Esophagus muscularis mucosa (tissue), 4 donors: ENCODE measurements at regions not wholly inside any gene's neighbourhood (a gene's known extent, or its start where the extent isn't known, plus 50 kb on each side); places are given as distances from the start of the nearest gene placed in this dataset.

Source experiments
- EP300 ChIP-seq: sonication (generic); formaldehyde crosslinking; IDR thresholded peaks from one replicate; pipeline ENCODE4 v1.6.1; 2017; ENCODE audit warnings: antibody characterized with exemption
- POLR2A ChIP-seq: fragments of 450-650 bp; IDR thresholded peaks from one replicate; pipeline ENCODE4 v1.6.1; 2017; ENCODE audit warnings: antibody characterized with exemption, moderate library complexity, mild to moderate bottlenecking, low read depth
- POLR2AphosphoS5 ChIP-seq, 2 donors: sonication (generic); formaldehyde crosslinking; IDR thresholded peaks; one replicate each; pipeline ENCODE4 v1.6.1; 2017; ENCODE audit warnings: antibody characterized with exemption in 2 of 2
- TF ChIP-seq, protein P1 (sequence below), 3 experiments: fragments of 200-600 bp in 2 of 3; fragments of 450-650 bp in 1 of 3; sonication (generic) in 2 of 3; IDR thresholded peaks; one replicate each; pipeline ENCODE4 v1.5.1; 2017 to 2019; ENCODE audit warnings: antibody characterized with exemption in 3 of 3, mild to moderate bottlenecking in 2 of 3, moderate library complexity in 1 of 3

DNA sequence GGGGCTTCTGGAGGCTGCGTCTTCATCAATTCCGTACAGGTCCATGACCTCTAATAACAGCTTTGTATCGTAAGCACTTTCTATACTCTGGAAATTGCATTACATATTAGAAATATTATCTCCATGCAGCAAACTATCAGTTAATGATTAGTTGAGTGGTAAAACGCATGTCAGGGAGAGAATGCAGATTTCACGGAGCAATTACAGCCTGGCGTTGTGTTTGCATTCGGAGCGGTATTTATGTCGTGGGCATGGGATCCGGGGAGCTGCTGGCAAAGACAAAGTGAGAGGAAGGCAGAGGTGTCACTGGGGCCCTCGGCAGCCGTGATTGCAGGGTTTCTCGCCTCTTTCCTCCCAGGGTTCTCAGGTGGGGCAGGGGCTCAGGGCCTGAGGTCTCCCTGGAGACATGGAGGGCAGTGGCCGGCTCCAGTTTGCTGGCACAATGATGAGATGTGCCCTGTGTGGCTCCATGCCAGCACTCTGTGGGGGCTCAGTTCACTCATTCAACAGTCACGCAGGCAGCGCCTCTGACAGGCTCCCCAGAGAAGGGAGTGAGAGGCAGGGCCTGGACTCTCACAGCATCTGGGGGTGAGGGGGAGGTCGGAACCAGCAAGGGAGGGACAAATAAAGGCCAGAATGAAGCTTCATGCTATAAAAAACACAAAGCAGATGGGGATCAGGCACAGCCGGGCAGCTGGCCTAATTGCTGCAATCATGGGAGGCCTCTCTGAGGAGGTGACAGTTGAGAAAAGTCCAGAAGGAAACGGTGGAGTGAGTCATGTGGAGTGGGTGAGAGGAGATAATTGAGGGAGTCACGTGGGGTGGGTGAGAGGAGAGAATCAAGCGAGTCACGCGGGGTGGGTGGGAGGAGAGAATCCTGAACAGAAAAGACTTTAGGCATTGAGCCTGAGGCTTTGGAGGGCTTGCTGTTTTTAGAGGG is 1002.7 kb downstream of the BRD1 start:
- TF ChIP-seq, protein P1, sequence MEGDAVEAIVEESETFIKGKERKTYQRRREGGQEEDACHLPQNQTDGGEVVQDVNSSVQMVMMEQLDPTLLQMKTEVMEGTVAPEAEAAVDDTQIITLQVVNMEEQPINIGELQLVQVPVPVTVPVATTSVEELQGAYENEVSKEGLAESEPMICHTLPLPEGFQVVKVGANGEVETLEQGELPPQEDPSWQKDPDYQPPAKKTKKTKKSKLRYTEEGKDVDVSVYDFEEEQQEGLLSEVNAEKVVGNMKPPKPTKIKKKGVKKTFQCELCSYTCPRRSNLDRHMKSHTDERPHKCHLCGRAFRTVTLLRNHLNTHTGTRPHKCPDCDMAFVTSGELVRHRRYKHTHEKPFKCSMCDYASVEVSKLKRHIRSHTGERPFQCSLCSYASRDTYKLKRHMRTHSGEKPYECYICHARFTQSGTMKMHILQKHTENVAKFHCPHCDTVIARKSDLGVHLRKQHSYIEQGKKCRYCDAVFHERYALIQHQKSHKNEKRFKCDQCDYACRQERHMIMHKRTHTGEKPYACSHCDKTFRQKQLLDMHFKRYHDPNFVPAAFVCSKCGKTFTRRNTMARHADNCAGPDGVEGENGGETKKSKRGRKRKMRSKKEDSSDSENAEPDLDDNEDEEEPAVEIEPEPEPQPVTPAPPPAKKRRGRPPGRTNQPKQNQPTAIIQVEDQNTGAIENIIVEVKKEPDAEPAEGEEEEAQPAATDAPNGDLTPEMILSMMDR (IDR thresholded peaks at IDR 0.05), result no peak
- TF ChIP-seq POLR2AphosphoS5 (IDR thresholded peaks at IDR 0.05) (no peak), EP300 (no peak), POLR2A (no peak)
